Trophoblast cell (in vitro differentiated cells and primary cell): ENCODE measurements at regions not wholly inside any gene's neighbourhood (a gene's known extent, or its start where the extent isn't known, plus 50 kb on each side); places are given as distances from the start of the nearest gene placed in this dataset.

Experiments
- DNase-seq, 2 donors: peaks; one replicate each; pipeline ENCODE4 v3.0.0-alpha.2; 2016
- H2AFZ ChIP-seq: 2 replicates; pipeline ENCODE4 v1.6.1; 2013; ENCODE audit warnings: low read length, moderate library complexity, mild to moderate bottlenecking; ENCODE audit not compliant: insufficient read depth, poor library complexity
- H2AK5ac ChIP-seq: 2 replicates; pipeline ENCODE4 v1.6.1; 2013; ENCODE audit warnings: mild to moderate bottlenecking, low read length
- H2BK120ac ChIP-seq: 2 replicates; pipeline ENCODE4 v1.6.1; 2013; ENCODE audit warnings: low read length, mild to moderate bottlenecking, moderate library complexity; ENCODE audit not compliant: insufficient read depth, poor library complexity
- H2BK12ac ChIP-seq: 2 replicates; pipeline ENCODE4 v1.6.1; 2013; ENCODE audit warnings: mild to moderate bottlenecking, low read length, moderate library complexity
- H2BK5ac ChIP-seq: 2 replicates; pipeline ENCODE4 v1.6.1; 2013; ENCODE audit warnings: low read length, low read depth, moderate library complexity, mild to moderate bottlenecking; ENCODE audit not compliant: poor library complexity
- H3K14ac ChIP-seq: 2 replicates; pipeline ENCODE4 v1.6.1; 2013; ENCODE audit warnings: mild to moderate bottlenecking, low read length
- H3K18ac ChIP-seq: 2 replicates; pipeline ENCODE4 v1.6.1; 2013; ENCODE audit warnings: mild to moderate bottlenecking, low read length
- H3K23ac ChIP-seq: 2 replicates; pipeline ENCODE4 v1.6.1; 2013; ENCODE audit warnings: low read length
- H3K27ac ChIP-seq: 2 replicates; pipeline ENCODE4 v1.5.1; 2013; ENCODE audit warnings: low read depth, mild to moderate bottlenecking, inconsistent platforms, low read length, moderate library complexity
- H3K27me3 ChIP-seq: 2 replicates; pipeline ENCODE4 v1.6.1; 2013; ENCODE audit warnings: inconsistent platforms, mild to moderate bottlenecking, low read length, moderate library complexity; ENCODE audit not compliant: insufficient read depth
- H3K36me3 ChIP-seq, 2 experiments: 1 replicate in 1 of 2; 2 replicates in 1 of 2; pipeline ENCODE4 v1.6.1; 2013; ENCODE audit warnings: low read length in 2 of 2, mild to moderate bottlenecking in 2 of 2, moderate library complexity in 1 of 2; ENCODE audit not compliant: insufficient read depth in 2 of 2, control insufficient read depth in 1 of 2
- H3K4ac ChIP-seq: 2 replicates; pipeline ENCODE4 v1.6.1; 2013; ENCODE audit warnings: low read depth, mild to moderate bottlenecking, low read length, moderate library complexity
- H3K4me1 ChIP-seq, 2 experiments: 1 replicate in 1 of 2; 2 replicates in 1 of 2; pipeline ENCODE4 v1.6.1; 2013; ENCODE audit warnings: low read length in 2 of 2, mild to moderate bottlenecking in 2 of 2, moderate library complexity in 1 of 2; ENCODE audit not compliant: insufficient read depth in 2 of 2, control insufficient read depth in 1 of 2
- H3K4me2 ChIP-seq: 2 replicates; pipeline ENCODE4 v1.6.1; 2013; ENCODE audit warnings: inconsistent platforms, mild to moderate bottlenecking, low read length, moderate library complexity
- H3K4me3 ChIP-seq: 2 replicates; pipeline ENCODE4 v1.5.1; 2013; ENCODE audit warnings: mild to moderate bottlenecking, low read depth, low read length, inconsistent platforms
- H3K79me1 ChIP-seq: one replicate; pipeline ENCODE4 v1.6.1; 2013; ENCODE audit warnings: low read length
- H3K79me2 ChIP-seq: 2 replicates; pipeline ENCODE4 v1.6.1; 2013; ENCODE audit warnings: low read length, mild to moderate bottlenecking; ENCODE audit not compliant: control insufficient read depth, insufficient read depth, poor library complexity
- H3K9ac ChIP-seq: 2 replicates; pipeline ENCODE4 v1.6.1; 2013; ENCODE audit warnings: mild to moderate bottlenecking, low read length
- H3K9me3 ChIP-seq: 2 replicates; pipeline ENCODE4 v1.6.1; 2013; ENCODE audit warnings: low read depth, mild to moderate bottlenecking, control low read depth, inconsistent platforms, low read length; ENCODE audit not compliant: insufficient read depth
- H4K12ac ChIP-seq: 2 replicates; pipeline ENCODE4 v1.6.1; 2013; ENCODE audit warnings: low read depth, mild to moderate bottlenecking, low read length, moderate library complexity
- H4K8ac ChIP-seq: 2 replicates; pipeline ENCODE4 v1.6.1; 2013; ENCODE audit warnings: low read depth, mild to moderate bottlenecking, low read length, moderate library complexity
- H4K91ac ChIP-seq: one replicate; pipeline ENCODE4 v1.6.1; 2013; ENCODE audit warnings: low read depth, mild to moderate bottlenecking, low read length, moderate library complexity
- WGBS: extraction: QIAGEN DNeasy Blood & Tissue Kit; methylation state at CpG from one replicate; pipeline ENCODE4 v1.1.7; 2013; ENCODE audit warnings: missing lambda C conversion rate; ENCODE audit not compliant: insufficient read length, insufficient coverage; ENCODE audit errors: extremely low coverage; 5-methylcytosine and 5-hydroxymethylcytosine counted together

DNA sequence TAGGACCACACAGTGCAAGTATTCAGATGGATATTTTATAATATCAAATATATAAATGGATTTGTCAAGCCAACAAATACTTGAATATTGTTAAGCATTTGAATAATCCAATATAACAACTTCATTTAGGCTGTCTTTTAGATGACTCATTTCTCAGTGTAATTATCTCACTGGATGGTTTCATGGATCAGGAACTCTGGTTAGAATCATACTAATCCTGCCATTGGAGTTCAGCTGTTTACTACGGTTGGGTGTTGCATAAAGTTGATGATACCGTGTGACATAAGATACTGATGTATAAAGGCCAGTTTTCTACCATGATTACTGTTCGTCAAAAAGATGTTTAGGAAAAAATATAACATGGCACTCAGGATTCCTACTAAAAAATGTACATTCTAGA, 196.3 kb downstream of the TSHZ3 start:
- no CpG with 5 or more reads among the region's 3 CpGs for WGBS
- no peak overlapping the region for H4K12ac ChIP-seq
- H3K18ac ChIP-seq: no peak overlapping the region

DNA sequence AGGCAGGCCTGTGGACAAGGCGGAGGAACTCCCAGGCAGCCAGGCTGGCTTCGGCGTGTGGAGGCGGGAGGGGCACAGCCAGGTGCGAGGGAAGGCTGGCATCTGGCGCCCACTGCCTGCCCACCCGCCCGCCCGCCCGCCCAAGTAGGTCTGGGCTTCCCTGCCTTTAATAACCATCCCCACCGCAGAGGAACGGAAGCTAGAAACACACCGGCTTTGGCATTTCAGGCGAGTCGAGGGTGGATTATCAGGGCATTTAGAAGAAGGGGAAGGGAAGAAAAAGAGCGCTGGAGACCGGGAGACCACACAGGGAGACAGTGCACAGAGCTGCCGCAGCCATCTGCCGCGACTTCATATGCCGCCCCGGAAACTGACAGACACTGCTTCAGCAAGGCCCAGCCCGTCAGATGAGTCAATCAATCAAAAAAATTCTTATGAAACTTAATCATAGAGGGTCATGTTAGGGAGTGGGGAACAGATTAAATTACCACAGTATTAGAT, 199.7 kb downstream of the TSHZ3 start:
- Histone ChIP-seq H3K36me3 (no peaks in the 10 kb centered on the region), H4K91ac (no peak overlapping the region), H3K4ac (no peak overlapping the region), H3K23ac (no peak overlapping the region), H3K9me3 (peaks cover 3% of the 10 kb centered on the region), H4K12ac (no peak overlapping the region), H3K79me1 (no peaks in the 10 kb centered on the region), H3K9ac (no peak overlapping the region), H3K27me3 (no peaks in the 10 kb centered on the region), H3K4me1 (no peaks in the 10 kb centered on the region), H3K18ac (no peak overlapping the region), H3K79me2 (no peaks in the 10 kb centered on the region), H2BK12ac (no peak overlapping the region), H2AK5ac (no peak overlapping the region), H3K4me2 (no peak overlapping the region), H3K27ac (no peak overlapping the region), H3K14ac (no peak overlapping the region), H2AFZ (no peak overlapping the region), H4K8ac (no peak overlapping the region), H2BK120ac (no peak overlapping the region), H2BK5ac (no peak overlapping the region), H3K4me3 (no peak overlapping the region)
- no CpG with 5 or more reads among the region's 23 CpGs for WGBS
- DNase-seq: no peak

More for the DNA sequence above, 196.3 kb downstream of the TSHZ3 start:
- H3K9ac ChIP-seq: no peak overlapping the region
- H2BK120ac ChIP-seq: no peak overlapping the region
- H3K79me2 ChIP-seq: no peaks in the 10 kb centered on the region
- H3K23ac ChIP-seq: no peak overlapping the region
- H2AK5ac ChIP-seq: no peak overlapping the region
- no peak overlapping the region for H2BK5ac ChIP-seq
- H3K14ac ChIP-seq: no peak overlapping the region
- no peak overlapping the region for H4K8ac ChIP-seq
- no peak overlapping the region for H3K27ac ChIP-seq
- H3K27me3 ChIP-seq: no peaks in the 10 kb centered on the region
- H3K36me3 ChIP-seq: no peaks in the 10 kb centered on the region
- H2AFZ ChIP-seq: no peak overlapping the region
- no peaks in the 10 kb centered on the region for H3K4me1 ChIP-seq
- no peak overlapping the region for H2BK12ac ChIP-seq
- peaks cover 3% of the 10 kb centered on the region for H3K9me3 ChIP-seq
- DNase-seq: no peak
- H3K4me3 ChIP-seq: no peak overlapping the region
- H3K79me1 ChIP-seq: no peaks in the 10 kb centered on the region
- no peak overlapping the region for H3K4me2 ChIP-seq
- H3K4ac ChIP-seq: no peak overlapping the region
- H4K91ac ChIP-seq: no peak overlapping the region

DNA sequence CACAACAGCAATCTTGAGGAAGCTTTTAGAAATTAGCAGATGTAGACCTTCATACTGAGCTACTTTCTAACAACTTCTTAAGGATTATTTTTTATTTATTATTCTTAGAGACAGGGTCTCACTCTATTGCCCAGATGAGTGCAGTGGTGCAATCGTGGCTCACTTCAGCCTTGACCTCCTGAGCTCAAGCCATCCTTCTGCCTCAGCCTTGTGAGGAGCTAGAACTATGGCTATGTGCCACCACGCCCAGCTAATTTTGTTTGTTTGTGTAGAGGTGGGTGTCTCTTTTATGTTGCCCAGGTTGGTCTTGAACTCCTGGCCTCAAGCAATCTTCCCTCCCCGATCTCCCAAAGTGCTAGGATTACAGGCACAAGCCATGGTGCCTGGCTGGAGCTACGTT, 200.6 kb downstream of the TSHZ3 start:
- H3K4me1 ChIP-seq: no peaks in the 10 kb centered on the region
- H3K18ac ChIP-seq: no peak overlapping the region
- peaks cover 4% of the 10 kb centered on the region for H3K9me3 ChIP-seq
- H3K79me1 ChIP-seq: no peaks in the 10 kb centered on the region
- DNase-seq: no peak
- H3K36me3 ChIP-seq: no peaks in the 10 kb centered on the region
- no peak overlapping the region for H3K4me2 ChIP-seq
- H2BK5ac ChIP-seq: no peak overlapping the region
- no peak overlapping the region for H3K4ac ChIP-seq
- no peak overlapping the region for H3K23ac ChIP-seq
- H4K12ac ChIP-seq: no peak overlapping the region
- no peak overlapping the region for H2AFZ ChIP-seq
- WGBS: no CpG with 5 or more reads among the region's 4 CpGs
- H4K91ac ChIP-seq: no peak overlapping the region
- H2BK12ac ChIP-seq: no peak overlapping the region
- no peaks in the 10 kb centered on the region for H3K27me3 ChIP-seq
- H3K4me3 ChIP-seq: no peak overlapping the region
- H3K9ac ChIP-seq: no peak overlapping the region
- H3K27ac ChIP-seq: no peak overlapping the region
- no peak overlapping the region for H3K14ac ChIP-seq
- no peaks in the 10 kb centered on the region for H3K79me2 ChIP-seq
- no peak overlapping the region for H2BK120ac ChIP-seq
- no peak overlapping the region for H2AK5ac ChIP-seq
- no peak overlapping the region for H4K8ac ChIP-seq

DNA sequence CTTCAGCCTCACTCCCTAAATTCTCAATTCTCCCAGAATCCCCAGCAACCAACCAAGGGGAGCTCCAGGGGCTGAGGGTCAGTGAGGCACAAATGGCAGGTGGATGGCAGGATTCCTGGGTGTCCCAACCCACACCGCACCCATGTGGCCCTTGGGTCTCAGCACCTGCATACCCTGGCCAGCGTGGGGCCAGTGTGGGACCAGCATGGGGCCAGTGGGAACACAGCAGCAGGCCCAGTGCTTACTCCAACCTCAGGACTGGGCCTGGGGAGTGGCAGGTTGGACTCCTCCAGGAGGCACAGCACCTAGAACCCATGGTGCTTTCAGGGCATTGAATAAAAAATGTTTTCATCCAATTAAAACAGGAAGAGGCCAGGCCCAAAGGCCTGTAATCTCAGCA, 202.0 kb downstream of the TSHZ3 start:
- H2AK5ac ChIP-seq: no peak overlapping the region
- no peak overlapping the region for H2BK5ac ChIP-seq
- no peak overlapping the region for H3K27ac ChIP-seq

More for the DNA sequence above, 202.0 kb downstream of the TSHZ3 start:
- H3K4ac ChIP-seq: no peak overlapping the region
- H3K14ac ChIP-seq: no peak overlapping the region
- no peak overlapping the region for H3K4me2 ChIP-seq
- no peak overlapping the region for H2BK120ac ChIP-seq
- no peak overlapping the region for H4K12ac ChIP-seq
- DNase-seq: no peak
- no peak overlapping the region for H3K23ac ChIP-seq
- H3K79me1 ChIP-seq: no peaks in the 10 kb centered on the region
- WGBS: no CpG with 5 or more reads among the region's 2 CpGs
- H2AFZ ChIP-seq: no peak overlapping the region
- H4K8ac ChIP-seq: no peak overlapping the region
- H3K27me3 ChIP-seq: no peaks in the 10 kb centered on the region
- H3K9me3 ChIP-seq: peaks cover 5% of the 10 kb centered on the region
- H3K18ac ChIP-seq: no peak overlapping the region
- no peaks in the 10 kb centered on the region for H3K79me2 ChIP-seq
- H3K4me3 ChIP-seq: no peak overlapping the region
- no peaks in the 10 kb centered on the region for H3K36me3 ChIP-seq
- H2BK12ac ChIP-seq: no peak overlapping the region
- no peak overlapping the region for H4K91ac ChIP-seq
- H3K9ac ChIP-seq: no peak overlapping the region
- no peaks in the 10 kb centered on the region for H3K4me1 ChIP-seq
